NCI-H146 treated with DMSO at 0.1 percent for 48 hours (cell line): ENCODE measurements at regions not wholly inside any gene's neighbourhood (a gene's known extent, or its start where the extent isn't known, plus 50 kb on each side); places are given as distances from the start of the nearest gene placed in this dataset.

ENCODE experiments used
- DNase-seq: peaks from one replicate; lab custom pipeline; 2025; ENCODE audit not compliant: unreplicated experiment; lab: John Stamatoyannopoulos, UW

GRCh38 chr17:33403194-33403593 lies 110.1 kb upstream of the ASIC2 start:
- DNase-seq = no peak

DNA sequence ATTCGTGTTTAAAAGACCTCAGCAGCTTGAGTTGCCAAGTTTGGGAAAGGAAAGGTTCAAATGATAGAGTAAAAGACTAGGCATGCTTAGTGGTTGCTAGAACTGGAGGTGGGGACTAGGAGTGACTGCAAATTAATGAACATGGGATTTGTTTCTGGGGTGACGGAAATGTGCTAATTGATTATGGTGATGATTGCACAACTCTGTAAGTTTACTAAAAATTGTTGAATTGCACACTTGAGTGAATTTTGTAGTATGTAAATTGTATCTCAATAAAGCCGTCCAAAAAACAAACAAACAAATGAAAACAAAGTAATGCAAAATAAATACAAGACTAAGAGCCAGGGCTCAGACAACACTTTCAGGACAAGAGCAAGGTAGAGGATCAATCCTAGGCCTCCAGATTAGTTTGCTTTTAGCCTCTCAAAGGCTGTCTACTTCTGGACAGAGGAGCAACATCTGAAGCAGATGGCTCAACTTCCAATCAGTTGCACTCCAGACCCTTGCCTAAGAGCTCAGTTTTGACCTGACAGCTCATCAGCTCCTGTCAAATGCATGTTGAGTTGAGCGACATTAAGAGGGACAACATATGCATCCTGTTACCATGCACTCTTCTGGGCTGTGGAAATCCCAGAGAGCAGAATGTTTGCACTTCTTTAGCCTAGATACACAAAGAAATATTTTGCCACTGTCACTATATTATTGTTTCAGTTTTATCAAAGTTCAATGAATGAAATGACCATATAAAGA lies 111.2 kb upstream of the ASIC2 start:
- DNase-seq = no peak

GRCh38 chr17:33416131-33416530 lies 123.0 kb upstream of the ASIC2 start:
- no peak for DNase-seq

DNA sequence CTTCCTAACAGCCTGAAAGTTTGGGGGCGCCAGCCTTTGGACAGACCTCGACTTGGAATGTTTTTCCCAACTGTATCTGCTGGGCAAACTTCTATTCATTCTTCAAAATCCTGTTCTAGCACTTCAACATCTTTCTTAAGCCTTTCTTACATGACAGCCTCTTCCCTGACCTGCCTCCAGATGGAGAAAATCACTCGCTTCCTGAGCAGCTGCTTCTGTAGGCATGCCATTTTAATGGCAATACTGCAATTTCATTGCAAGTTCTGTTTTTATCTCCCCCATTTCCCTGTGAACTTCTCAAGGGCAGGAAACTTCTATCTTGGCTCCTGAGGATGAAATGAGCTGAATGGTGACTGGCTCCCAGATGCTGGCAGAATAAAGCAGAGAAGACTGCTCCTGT lies 128.8 kb upstream of the ASIC2 start:
- DNase-seq = no peak

GRCh38 chr17:33433581-33433980 lies 140.5 kb upstream of the ASIC2 start:
- no peak for DNase-seq

- DNase-seq = no peak
Observed at GRCh38 chr17:33434841-33435240, 141.7 kb upstream of the ASIC2 start.

- no peak for DNase-seq
Observed at GRCh38 chr17:33435721-33436301, 142.7 kb upstream of the ASIC2 start.

DNA sequence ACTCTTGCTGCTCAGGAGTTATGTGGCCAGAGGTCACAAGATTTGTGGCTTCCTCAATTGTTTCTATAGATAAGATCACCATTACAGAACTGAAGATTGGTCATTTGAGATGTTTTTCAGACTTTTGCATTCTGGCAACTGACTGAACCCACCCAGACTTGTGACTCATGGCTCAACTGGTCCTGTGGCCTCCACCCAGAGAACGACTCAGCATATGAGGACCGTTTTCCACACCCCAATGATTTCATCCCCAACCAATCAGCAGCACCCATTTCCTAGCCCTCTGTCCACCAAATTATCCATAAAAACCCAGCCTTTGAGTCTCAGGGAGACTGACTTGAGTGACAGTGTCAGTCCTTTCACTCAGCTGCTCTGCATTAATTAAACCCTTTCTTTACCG lies 143.2 kb upstream of the ASIC2 start:
- DNase-seq = no peak

DNA sequence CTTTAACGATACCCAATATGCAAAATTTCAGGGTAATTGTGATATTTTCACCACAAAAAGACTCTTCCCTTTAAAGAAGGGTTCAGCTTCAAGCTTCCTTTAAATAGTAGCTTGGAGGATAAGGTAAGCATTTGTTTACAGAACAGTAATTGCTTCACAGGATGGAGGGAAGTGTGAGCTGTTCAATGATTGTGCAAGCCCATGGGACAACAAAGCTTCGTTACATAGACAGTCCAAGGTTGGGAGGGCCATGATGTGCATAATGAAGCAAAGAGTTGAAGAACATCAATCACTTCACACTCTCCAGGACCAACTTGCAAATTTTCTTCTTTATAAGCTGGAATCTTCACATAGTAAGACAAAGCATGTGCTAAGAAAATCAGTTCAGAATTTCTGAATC lies 145.0 kb upstream of the ASIC2 start:
- DNase-seq = no peak

DNA sequence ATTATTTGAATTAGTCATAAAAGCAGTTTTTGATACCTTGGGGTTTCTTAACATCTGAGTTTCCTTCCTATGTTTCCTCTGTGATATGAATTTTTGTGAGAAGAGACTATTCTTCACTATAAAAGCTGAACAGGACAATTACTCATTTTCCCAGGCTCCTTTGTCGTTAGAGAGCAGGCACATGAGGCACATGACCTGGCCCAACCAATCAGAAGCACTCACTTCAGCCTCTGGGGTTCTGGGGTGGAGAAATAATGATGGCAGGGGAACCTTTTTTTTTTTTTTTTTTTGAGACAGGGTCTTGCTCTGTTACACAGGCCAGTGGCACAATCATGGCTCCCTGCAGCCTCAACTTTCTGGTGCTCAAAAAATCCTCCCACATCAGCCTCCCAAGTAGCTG lies 145.5 kb upstream of the ASIC2 start:
- no peak for DNase-seq

DNA sequence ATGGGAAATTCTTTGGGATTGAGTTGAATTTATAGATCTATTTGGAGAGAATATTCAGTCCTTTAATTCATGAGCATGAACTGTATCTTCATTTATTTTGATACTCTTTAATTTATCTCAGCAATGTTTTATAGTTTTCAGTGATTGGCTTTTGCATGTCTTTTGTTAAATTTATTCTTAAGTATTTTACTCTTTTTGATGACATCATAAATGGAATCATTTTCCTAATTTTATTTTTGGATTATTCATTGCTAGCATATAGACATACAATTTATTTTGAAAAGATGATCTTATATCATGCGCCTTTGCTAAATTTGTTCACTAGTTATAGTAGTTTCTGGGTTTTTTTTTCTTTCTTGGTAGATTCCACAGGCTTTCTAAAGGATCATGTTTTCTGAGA lies 149.2 kb upstream of the ASIC2 start:
- DNase-seq = no peak

- no peak for DNase-seq
Observed at GRCh38 chr17:33444731-33445130, 151.6 kb upstream of the ASIC2 start.

DNA sequence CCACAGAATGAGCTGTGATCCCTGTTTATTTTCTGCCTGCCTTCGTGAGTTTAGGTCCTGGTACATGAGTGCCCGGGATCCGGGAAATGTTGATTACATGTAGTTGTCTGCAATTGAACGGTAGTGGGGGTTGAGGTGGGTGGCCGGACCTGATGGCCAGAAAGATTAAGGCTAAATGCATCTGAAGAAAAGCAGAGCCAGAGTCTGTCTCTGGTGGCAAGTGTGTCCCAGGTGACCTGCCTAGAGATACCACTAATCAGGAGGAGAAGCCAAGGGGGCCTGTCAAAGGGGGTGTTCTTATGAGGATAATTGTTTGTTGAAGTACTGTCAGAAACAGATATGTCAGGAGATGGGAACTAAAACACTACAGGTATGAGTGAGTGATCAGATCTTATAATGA lies 154.0 kb upstream of the ASIC2 start:
- no peak for DNase-seq

- no peak for DNase-seq
Observed at GRCh38 chr17:33451221-33451620, 158.1 kb upstream of the ASIC2 start.

- DNase-seq = no peak
Observed at GRCh38 chr17:33457477-33457876, 164.4 kb upstream of the ASIC2 start.

- DNase-seq = no peak
Observed at GRCh38 chr17:33459078-33459940, 166.2 kb upstream of the ASIC2 start.

DNA sequence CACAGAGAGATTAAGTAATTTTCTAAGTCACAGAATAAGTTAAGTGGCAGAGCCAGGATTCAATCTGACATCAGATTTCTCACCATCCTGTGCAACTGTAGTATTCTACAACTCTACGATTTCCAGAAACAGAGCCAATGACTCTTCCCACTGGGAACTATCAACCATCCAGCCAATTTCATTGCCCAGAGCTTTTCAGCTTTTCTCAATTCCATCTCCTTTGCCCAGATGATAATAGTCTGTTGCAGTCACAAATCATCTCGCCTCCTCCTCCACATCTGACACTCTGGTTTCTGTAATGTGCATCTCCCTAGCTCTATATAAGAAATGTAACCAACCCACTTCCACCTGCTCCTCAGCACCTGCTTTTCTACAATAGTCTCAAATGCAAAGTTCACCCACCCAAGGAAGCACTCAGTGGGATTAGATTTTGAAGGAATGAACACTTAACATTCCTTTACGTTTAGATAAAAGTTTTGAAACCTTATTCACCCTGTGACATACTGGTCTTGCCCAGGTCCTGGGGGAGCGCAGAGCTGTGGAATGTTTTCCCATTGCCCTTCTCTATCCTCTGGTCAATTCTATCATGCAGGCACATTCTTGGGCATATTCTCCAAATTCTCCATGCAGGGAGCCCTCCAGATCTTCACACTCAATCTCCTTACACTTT lies 167.8 kb upstream of the ASIC2 start:
- DNase-seq = no peak

DNA sequence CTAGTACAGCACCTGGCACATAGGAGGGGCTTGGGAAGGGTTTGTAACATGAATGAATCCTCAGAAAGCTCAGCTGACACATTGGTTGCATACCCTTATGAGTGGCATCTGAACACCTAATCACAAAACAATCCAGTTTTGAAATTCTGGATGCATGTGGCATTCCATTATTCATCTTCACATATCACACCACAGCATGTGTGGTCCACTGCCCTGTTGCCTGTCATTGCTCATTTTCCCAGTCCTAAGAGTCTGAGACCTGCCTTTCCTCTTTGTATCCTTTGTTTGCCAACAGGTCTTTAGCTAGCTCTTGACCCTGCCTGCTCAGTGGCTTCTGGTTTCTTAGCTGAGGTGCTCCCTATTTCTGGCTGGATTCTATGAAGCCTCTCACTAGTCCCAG lies 170.8 kb upstream of the ASIC2 start:
- no peak for DNase-seq

DNA sequence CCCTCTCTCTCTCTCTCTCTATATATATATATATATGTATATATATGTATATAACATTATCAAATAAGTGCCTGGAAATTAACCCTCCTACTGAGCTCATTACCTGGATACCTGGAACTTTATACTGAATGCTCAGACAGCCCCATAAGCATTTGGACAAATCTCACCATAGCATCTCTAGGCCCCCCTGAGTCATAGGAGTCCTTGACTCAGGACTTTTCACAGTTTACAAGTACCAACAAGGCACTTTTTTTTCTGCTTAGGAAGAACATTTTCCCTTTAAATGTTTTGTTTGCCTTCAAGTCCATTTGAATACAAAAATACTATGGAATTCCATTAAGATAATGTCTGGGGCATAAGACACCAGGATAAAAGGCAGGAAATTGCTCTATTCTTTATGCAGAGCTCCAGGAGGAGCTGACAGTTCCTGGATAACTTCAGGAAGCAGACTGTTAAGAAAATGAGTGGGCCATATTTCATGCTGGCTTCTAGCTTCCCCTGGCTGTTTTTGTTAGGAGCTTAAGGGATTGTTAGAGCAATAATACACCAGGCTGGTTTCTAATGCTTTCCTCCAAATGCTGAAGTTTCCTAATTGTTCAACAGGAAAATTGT lies 171.7 kb upstream of the ASIC2 start:
- DNase-seq = no peak

DNA sequence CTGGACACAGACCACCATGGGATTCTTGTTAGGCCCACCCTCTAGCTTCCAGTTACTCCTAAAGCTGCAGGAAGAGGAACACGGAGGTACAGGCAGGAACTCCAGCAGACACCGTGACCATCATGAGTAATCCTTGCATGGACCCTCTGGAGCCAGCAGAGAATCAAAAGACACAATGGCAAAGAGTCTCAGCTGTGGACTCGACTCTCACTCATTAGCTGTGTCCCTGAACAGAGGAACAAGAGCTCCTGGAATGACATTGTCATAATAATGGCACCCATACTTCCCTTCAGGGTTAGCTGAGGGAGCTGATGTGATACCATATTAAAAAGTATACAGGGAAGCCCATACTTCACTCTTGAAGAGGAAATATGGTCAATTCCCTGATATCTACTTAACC lies 176.3 kb upstream of the ASIC2 start:
- DNase-seq = no peak

DNA sequence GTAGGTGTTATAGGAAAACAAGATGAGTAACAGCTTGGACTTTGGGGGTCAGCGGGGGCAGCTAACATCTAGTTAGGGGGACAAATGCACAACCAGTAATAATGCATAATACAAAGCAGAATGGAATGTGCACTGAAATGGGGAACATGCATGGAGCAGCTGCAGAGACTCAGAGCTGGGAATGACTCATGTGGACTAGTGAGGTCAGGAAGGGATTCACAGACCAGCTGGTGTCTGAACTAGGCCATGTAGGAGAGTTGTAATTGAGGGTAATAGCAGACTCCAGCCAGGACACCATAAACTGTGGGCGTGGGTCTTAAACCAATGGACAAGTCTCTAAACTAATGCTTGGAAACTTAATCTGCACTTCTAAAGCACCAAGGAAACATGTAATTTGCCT lies 176.8 kb upstream of the ASIC2 start:
- DNase-seq = no peak
